ENCODE measurements at regions not wholly inside any gene's neighbourhood (a gene's known extent, or its start where the extent isn't known, plus 50 kb on each side); places are given as distances from the start of the nearest gene placed in this dataset.

- no peak overlapping the region for H3K4me3 ChIP-seq (ENCODE audit: low read depth, low read length)
- TF ChIP-seq, protein P1, sequence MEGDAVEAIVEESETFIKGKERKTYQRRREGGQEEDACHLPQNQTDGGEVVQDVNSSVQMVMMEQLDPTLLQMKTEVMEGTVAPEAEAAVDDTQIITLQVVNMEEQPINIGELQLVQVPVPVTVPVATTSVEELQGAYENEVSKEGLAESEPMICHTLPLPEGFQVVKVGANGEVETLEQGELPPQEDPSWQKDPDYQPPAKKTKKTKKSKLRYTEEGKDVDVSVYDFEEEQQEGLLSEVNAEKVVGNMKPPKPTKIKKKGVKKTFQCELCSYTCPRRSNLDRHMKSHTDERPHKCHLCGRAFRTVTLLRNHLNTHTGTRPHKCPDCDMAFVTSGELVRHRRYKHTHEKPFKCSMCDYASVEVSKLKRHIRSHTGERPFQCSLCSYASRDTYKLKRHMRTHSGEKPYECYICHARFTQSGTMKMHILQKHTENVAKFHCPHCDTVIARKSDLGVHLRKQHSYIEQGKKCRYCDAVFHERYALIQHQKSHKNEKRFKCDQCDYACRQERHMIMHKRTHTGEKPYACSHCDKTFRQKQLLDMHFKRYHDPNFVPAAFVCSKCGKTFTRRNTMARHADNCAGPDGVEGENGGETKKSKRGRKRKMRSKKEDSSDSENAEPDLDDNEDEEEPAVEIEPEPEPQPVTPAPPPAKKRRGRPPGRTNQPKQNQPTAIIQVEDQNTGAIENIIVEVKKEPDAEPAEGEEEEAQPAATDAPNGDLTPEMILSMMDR (IDR thresholded peaks at IDR 0.05; ENCODE audit: low read depth, low read length): no peak
- no peak for TF ChIP-seq MAX (IDR thresholded peaks at IDR 0.05; ENCODE audit: low read depth, low read length)
- no peak for TF ChIP-seq POLR2A (IDR thresholded peaks at IDR 0.05; ENCODE audit: extremely low read depth, insufficient read length)
- TF ChIP-seq MYC (IDR thresholded peaks at IDR 0.05; ENCODE audit: low read depth, low read length): no peak
- DNase-seq (ENCODE audit: low read depth): no peak
Measured at GRCh38 chr3:72176537-72177041, 391.6 kb upstream of the PROK2 start.

GRCh38 chr3:72175296-72175858, 390.4 kb upstream of the PROK2 start:
- DNase-seq (ENCODE audit: low read depth): no peak
- TF ChIP-seq, protein P1 (IDR thresholded peaks at IDR 0.05; ENCODE audit: low read depth, low read length): no peak
- no peak for TF ChIP-seq MAX (IDR thresholded peaks at IDR 0.05; ENCODE audit: low read depth, low read length)
- H3K4me3 ChIP-seq (ENCODE audit: low read depth, low read length): no peak overlapping the region

DNA sequence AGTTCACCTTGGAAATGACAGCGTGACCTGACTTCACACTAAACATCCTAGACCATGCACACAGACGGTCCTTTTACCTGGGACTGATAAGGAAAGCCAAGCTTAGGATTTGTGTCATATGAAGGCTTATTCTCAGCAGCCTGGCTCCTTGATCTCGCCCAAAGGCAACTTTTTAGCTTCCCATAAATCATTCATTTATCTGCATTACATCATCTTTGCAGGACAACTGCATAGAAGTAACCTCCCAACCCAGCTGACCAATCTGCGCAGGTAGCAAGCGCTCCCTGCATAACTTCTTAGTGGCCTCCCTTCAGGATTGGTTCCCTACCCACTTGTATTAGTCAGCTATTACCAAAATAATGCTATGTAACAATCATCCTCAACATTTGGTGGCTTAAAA, 389.9 kb upstream of the PROK2 start:
- no peak overlapping the region for H3K4me3 ChIP-seq (ENCODE audit: low read depth, low read length)
- TF ChIP-seq, protein P1 (IDR thresholded peaks at IDR 0.05; ENCODE audit: low read depth, low read length): no peak
- TF ChIP-seq MYC (IDR thresholded peaks at IDR 0.05; ENCODE audit: low read depth, low read length): no peak
- no peak for TF ChIP-seq POLR2A (IDR thresholded peaks at IDR 0.05; ENCODE audit: extremely low read depth, insufficient read length)
- DNase-seq (ENCODE audit: low read depth): no peak

DNA sequence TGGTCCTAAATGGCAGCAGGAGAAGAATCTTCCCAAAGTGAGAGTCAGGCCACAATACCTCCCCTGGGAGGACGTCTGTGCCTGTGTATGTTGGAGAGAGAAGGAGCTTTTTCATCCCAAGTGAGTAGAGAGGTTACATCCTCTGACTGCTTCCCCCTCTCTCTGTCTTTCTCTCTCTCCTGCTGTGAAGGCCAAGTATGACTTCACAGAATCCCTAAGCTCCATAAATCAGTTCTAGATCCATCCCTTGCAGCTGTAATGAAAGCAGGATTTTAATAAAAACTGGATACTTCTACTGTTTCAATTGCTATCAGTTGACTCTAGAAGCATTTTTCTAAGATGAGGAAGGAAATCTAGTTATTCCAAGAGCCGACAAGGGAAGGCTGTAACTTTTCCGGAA, 389.1 kb upstream of the PROK2 start:
- DNase-seq (ENCODE audit: low read depth): no peak
- no peak overlapping the region for H3K4me3 ChIP-seq (ENCODE audit: low read depth, low read length)
- TF ChIP-seq MAX (IDR thresholded peaks at IDR 0.05; ENCODE audit: low read depth, low read length) (no peak), POLR2A (IDR thresholded peaks at IDR 0.05; ENCODE audit: extremely low read depth, insufficient read length) (no peak), MYC (IDR thresholded peaks at IDR 0.05; ENCODE audit: low read depth, low read length) (no peak)
- TF ChIP-seq, protein P1 (IDR thresholded peaks at IDR 0.05; ENCODE audit: low read depth, low read length): no peak

DNA sequence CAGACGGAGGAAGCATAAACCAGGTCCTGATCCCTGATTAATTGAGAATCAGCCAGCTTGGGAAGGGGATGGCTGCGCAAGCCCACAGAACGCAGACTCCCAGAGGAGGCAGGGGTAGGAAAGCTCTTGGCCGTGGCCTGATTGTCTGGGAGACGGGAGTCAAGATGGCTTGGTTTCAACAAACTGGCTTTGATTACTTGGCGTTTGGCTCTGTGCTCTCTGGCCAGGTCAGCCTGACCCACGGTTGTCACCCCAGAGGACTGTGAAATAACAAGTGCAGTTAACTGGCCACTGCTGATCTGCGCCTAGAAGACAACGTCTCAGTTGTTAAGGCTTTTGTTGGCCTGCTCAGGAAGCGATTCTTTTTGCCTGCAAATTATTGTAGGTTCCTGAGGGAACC, 387.0 kb upstream of the PROK2 start:
- no peak overlapping the region for H3K4me3 ChIP-seq (ENCODE audit: low read depth, low read length)
- TF ChIP-seq MAX (IDR thresholded peaks at IDR 0.05; ENCODE audit: low read depth, low read length) (no peak), MYC (IDR thresholded peaks at IDR 0.05; ENCODE audit: low read depth, low read length) (no peak), POLR2A (IDR thresholded peaks at IDR 0.05; ENCODE audit: extremely low read depth, insufficient read length) (no peak)
- TF ChIP-seq, protein P1 (IDR thresholded peaks at IDR 0.05; ENCODE audit: low read depth, low read length): no peak
- no peak for DNase-seq (ENCODE audit: low read depth)

GRCh38 chr3:72171463-72171881, 386.5 kb upstream of the PROK2 start:
- TF ChIP-seq, protein P1 (IDR thresholded peaks at IDR 0.05; ENCODE audit: low read depth, low read length): no peak
- TF ChIP-seq MAX (IDR thresholded peaks at IDR 0.05; ENCODE audit: low read depth, low read length): no peak
- no peak for DNase-seq (ENCODE audit: low read depth)
- H3K4me3 ChIP-seq (ENCODE audit: low read depth, low read length): no peak overlapping the region
